GM21723 (cell line): ENCODE measurements at regions not wholly inside any gene's neighbourhood (a gene's known extent, or its start where the extent isn't known, plus 50 kb on each side); places are given as distances from the start of the nearest gene placed in this dataset.
"Not testable (repeated sequence)": the region's sequence is repeated elsewhere in the genome, so short reads cannot be mapped to it uniquely, and the experiment has no call there.

ENCODE experiments used
- ATAC-seq: cut with Tn5 transposase; IDR thresholded peaks from one replicate; pipeline ENCODE4 v1.9.1; 2021; ENCODE audit warnings: mild to moderate bottlenecking, moderate library complexity; ENCODE audit not compliant: unreplicated experiment

- no peak for ATAC-seq
These were observed 848.2 kb upstream of the NRXN1 start for GRCh38 chr2:51880153-51880552.

GRCh38 chr2:51866361-51866760, 834.4 kb upstream of the NRXN1 start:
- no peak for ATAC-seq

- ATAC-seq: no peak
These were observed 827.3 kb upstream of the NRXN1 start for GRCh38 chr2:51859260-51859659.

GRCh38 chr2:51855683-51856082, 823.8 kb upstream of the NRXN1 start:
- no peak for ATAC-seq

GRCh38 chr2:51846796-51847195, 814.9 kb upstream of the NRXN1 start:
- no peak for ATAC-seq

GRCh38 chr2:51846018-51846417, 814.1 kb upstream of the NRXN1 start:
- no peak for ATAC-seq

GRCh38 chr2:51844596-51844995, 812.7 kb upstream of the NRXN1 start:
- no peak for ATAC-seq

- no peak for ATAC-seq
These were observed 797.5 kb upstream of the NRXN1 start for GRCh38 chr2:51829477-51829876.

- ATAC-seq: no peak
These were observed 793.9 kb upstream of the NRXN1 start for GRCh38 chr2:51825823-51826222.

- no peak for ATAC-seq
These were observed 781.3 kb upstream of the NRXN1 start for GRCh38 chr2:51813247-51813646.

- ATAC-seq: no peak
These were observed 780.4 kb upstream of the NRXN1 start for GRCh38 chr2:51812138-51812866.

GRCh38 chr2:51810197-51810596, 778.3 kb upstream of the NRXN1 start:
- ATAC-seq: no peak

GRCh38 chr2:51807229-51807628, 775.3 kb upstream of the NRXN1 start:
- no peak for ATAC-seq

- no peak for ATAC-seq
These were observed 763.4 kb upstream of the NRXN1 start for GRCh38 chr2:51795248-51795888.

- ATAC-seq: no peak
These were observed 759.6 kb upstream of the NRXN1 start for GRCh38 chr2:51791496-51791895.

GRCh38 chr2:51790854-51791253, 758.9 kb upstream of the NRXN1 start:
- ATAC-seq: no peak

- no peak for ATAC-seq
These were observed 758.0 kb upstream of the NRXN1 start for GRCh38 chr2:51789918-51790317.

GRCh38 chr2:51782921-51783765, 751.2 kb upstream of the NRXN1 start:
- ATAC-seq: no peak

GRCh38 chr2:51781691-51782090, 749.8 kb upstream of the NRXN1 start:
- no peak for ATAC-seq

GRCh38 chr2:51780353-51780752, 748.4 kb upstream of the NRXN1 start:
- no peak for ATAC-seq

- not testable (repeated sequence) for ATAC-seq
These were observed 747.8 kb upstream of the NRXN1 start for GRCh38 chr2:51779723-51780122.

GRCh38 chr2:51778806-51779205, 746.9 kb upstream of the NRXN1 start:
- no peak for ATAC-seq
